HG03571 (cell line): ENCODE measurements at regions not wholly inside any gene's neighbourhood (a gene's known extent, or its start where the extent isn't known, plus 50 kb on each side); places are given as distances from the start of the nearest gene placed in this dataset.

Experiments used
- ATAC-seq: cut with Tn5 transposase; IDR thresholded peaks from one replicate; pipeline ENCODE4 v1.9.1; 2021; ENCODE audit not compliant: unreplicated experiment

- ATAC-seq, result no peak
Measured at GRCh38 chr9:88657893-88658292, 122.9 kb downstream of the NXNL2 start.

GRCh38 chr9:88658311-88658822 is 123.4 kb downstream of the NXNL2 start:
- ATAC-seq, result no peak

DNA sequence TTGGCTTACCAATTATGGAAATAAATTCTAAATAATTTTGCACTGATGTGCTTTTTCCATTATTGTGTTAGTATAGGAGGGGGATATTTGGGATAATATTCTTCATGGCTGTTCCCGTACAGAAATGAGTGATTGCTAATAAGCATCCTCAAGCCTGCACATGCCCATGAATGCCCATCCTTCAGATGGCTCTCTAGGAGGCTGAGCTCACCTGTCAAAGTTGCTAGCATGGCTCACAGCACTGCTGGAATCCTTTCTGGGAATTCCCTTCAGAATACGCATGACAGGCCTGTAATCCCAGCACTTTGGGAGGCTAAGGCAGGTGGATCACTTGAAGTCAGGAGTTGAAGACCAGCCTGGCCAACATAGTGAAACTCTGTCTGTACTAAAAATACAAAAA is 124.1 kb downstream of the NXNL2 start:
- ATAC-seq, result no peak

DNA sequence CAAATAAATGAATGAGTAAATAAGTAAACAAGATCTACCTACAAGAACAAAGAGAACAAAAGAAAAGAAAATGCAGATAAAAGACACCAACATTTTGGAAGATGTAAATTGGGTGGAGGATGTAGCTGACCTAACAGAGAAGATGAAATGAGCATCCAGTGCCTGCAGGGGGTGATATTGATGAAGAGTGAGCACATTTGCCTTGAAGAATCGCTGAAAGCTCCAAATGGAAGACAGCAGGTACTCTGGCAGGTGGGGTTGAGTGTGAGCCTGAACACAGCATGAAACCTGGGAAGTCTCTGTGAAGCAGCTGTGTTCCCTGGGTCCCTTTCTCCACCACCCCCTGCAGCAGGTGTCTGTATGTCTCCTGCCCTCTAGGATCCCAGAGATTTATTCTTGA is 125.6 kb downstream of the NXNL2 start:
- no peak for ATAC-seq

GRCh38 chr9:88661759-88662158 is 126.8 kb downstream of the NXNL2 start:
- ATAC-seq, result no peak

- no peak for ATAC-seq
Measured at GRCh38 chr9:88663771-88664419, 128.9 kb downstream of the NXNL2 start.

GRCh38 chr9:88664773-88665172 is 129.8 kb downstream of the NXNL2 start:
- ATAC-seq, result no peak

GRCh38 chr9:88672874-88673689 is 138.1 kb downstream of the NXNL2 start:
- no peak for ATAC-seq

- ATAC-seq, result no peak
Measured at GRCh38 chr9:88673886-88674285, 138.9 kb downstream of the NXNL2 start.

- no peak for ATAC-seq
Measured at GRCh38 chr9:88676644-88677043, 141.7 kb downstream of the NXNL2 start.

GRCh38 chr9:88678008-88678407 is 143.0 kb downstream of the NXNL2 start:
- no peak for ATAC-seq

DNA sequence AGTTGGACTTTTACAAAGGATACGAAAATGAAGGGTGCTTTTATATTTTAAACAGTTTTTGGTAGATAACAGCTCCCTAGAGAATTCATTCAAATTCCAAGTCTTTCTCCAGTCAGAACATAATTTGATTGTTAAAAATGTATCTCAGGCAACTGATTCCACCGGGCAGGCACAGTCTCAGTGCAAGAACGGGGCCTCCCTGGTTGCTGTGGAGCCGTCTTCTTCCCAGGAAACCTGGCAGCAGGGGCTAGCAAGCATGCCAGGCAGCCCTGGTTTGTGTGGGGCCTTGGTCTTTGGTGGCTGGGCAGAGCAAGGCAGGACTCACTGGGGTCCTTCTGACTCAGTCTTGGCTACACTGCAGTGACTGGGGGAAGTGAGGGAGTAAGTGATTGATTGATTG is 143.5 kb downstream of the NXNL2 start:
- no peak for ATAC-seq

DNA sequence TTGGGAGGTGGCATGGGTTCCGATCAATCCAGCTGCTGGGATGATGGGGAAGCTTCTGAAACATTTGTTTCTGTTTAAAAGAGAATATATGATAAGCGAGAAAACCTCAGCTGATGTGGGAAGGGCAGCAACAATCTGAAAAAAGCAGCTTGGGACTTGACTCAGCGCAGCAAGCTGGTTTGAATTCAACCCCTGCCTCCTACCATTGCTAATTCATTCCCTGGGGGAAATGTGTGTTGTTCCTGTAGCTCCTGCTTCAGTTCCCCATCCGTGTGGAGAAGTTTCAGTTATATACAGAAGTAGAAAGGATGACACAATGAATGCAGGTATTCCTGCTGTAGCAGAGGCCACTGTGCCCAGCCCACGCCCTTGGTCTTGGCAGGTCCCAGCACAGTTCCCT is 145.1 kb downstream of the NXNL2 start:
- no peak for ATAC-seq

DNA sequence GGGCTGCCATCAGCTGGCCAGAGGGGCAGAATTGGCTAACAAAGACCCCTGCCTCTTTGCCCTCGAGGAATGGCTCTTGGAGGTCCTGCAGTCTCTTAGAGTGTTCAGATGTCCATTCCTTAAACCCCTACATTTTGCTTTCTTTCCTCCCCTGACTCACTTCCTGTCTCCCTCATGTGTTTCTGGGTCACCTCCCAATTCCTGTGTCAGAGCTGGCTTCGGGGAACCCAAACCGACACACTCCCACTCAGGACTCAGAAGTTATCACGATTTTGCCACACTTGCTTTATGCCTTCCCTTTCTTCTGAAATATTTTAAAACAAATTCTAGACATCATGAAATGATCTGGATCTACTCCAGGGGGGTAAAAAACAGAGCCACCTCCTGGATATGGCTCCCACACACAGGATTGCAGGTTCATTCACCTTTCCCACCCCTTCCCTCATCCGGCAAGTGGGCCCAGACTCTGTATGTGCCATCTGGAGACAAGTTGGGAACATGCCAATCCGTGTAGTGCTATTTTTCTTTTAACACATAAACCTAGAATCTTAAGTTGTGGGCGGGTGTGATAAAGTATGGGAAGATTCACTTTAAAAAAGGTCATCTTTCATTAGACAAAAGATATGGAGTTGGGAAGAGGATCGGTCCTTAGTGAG is 145.7 kb downstream of the NXNL2 start:
- no peak for ATAC-seq

- ATAC-seq, result no peak
Measured at GRCh38 chr9:88681434-88681833, 146.5 kb downstream of the NXNL2 start.

DNA sequence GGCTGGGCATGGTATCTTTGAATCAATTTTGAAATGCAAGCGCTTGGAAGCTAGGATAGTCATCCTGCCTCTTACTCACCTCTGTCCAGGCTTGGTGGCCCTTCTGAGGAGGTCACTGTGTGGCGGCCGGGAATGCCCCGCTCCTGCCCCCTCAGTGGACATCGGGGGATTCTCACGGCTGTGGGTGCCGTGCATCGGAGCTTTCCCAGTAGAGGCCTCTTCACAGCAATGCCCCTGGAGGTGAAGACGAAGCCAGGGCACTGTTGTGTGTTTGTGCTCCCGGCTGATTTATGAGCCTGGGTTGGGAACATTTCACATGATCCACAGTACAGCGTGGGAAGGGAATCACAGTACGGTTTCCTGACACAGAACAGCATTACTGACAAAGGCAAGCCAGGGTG is 147.5 kb downstream of the NXNL2 start:
- ATAC-seq, result no peak

DNA sequence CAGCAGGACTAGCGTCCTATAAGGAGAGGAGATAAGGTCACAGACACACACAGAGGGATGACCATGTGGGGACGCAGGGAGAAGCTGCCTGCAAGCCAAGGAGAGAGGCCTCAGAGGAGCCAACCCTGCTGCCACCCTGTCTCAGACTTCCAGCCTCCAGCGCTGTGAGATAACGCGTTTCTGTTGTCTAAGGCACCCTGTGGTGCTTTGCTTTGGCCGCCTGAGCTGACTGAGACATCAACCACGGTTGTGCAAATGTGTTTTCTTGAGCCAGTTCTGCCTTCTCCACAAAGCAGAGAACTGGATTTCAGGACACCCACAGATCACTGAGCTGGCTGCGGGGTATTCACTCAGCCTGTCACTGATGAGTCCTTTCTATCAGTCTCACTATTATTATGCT is 149.1 kb downstream of the NXNL2 start:
- no peak for ATAC-seq

- ATAC-seq, result no peak
Measured at GRCh38 chr9:88684845-88685244, 149.9 kb downstream of the NXNL2 start.

- no peak for ATAC-seq
Measured at GRCh38 chr9:88685966-88686365, 151.0 kb downstream of the NXNL2 start.

GRCh38 chr9:88689509-88690298 is 154.7 kb downstream of the NXNL2 start:
- ATAC-seq, result no peak

- ATAC-seq, result no peak
Measured at GRCh38 chr9:88690628-88691027, 155.7 kb downstream of the NXNL2 start.
